ENCODE measurements at regions not wholly inside any gene's neighbourhood (a gene's known extent, or its start where the extent isn't known, plus 50 kb on each side); places are given as distances from the start of the nearest gene placed in this dataset.

DNA sequence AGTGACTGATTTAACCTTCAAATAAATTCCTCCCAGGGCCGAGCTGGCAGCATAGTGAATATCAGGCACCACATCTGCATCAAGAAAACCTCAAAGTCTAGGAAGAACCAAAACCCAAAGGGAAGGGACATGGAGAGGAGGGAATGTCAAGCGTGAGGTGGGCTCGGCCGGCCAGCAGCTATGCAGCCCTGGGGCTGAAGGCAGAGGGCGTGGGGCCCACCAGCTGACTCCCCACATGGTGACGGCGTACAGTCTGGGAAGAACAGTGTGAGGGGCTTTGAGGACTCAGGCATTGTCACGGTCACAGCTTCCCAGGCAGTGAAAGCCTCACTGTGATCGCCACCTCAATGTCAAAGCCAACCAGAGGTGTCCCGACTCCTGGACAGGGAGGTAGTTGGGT, 412.5 kb downstream of the SHANK2 start:
- Histone ChIP-seq H2AFZ (ENCODE audit: low read length) (no peak overlapping the region), H3K9me3 (ENCODE audit: control insufficient read depth, low read depth, low read length) (no peaks in the 10 kb centered on the region), H3K27ac (ENCODE audit: insufficient read length, low read depth, low read length) (no peak overlapping the region), H2BK5ac (ENCODE audit: insufficient read length, low read length) (no peak overlapping the region), H3K14ac (ENCODE audit: insufficient read depth, low read length) (no peak overlapping the region; the same call in 1 of the 2 replicates), H3K4ac (ENCODE audit: low read depth, low read length) (no peak overlapping the region), H3K18ac (ENCODE audit: insufficient read length, low read depth, low read length) (no peak overlapping the region), H3K9ac (ENCODE audit: extremely low read depth, insufficient read length, low read length) (no peak overlapping the region), H4K8ac (replicated peaks; ENCODE audit: insufficient read length, low read depth, low read length) (no peak overlapping the region), H3K79me2 (ENCODE audit: insufficient read depth, low read length) (no peaks in the 10 kb centered on the region), H2BK12ac (ENCODE audit: insufficient read length, low read depth, low read length) (no peak overlapping the region), H4K20me1 (ENCODE audit: control insufficient read depth, insufficient read depth, insufficient read length) (no peaks in the 10 kb centered on the region), H3K56ac (ENCODE audit: insufficient read length, low read depth, low read length) (no peak overlapping the region), H3K23me2 (ENCODE audit: insufficient read length, low read depth, low read length, poor library complexity, severe bottlenecking) (no peaks in the 10 kb centered on the region), H2BK15ac (ENCODE audit: low read depth, low read length) (no peak overlapping the region), H3K27me3 (ENCODE audit: insufficient read depth, low read length) (no peaks in the 10 kb centered on the region), H3T11ph (ENCODE audit: low read length) (no peak overlapping the region), H2BK20ac (ENCODE audit: low read depth, low read length, poor library complexity, severe bottlenecking) (no peak overlapping the region), H3K23ac (ENCODE audit: insufficient read length, low read depth, low read length) (no peak overlapping the region), H4K5ac (ENCODE audit: insufficient read length, low read depth, low read length) (no peak overlapping the region), H3K4me2 (ENCODE audit: insufficient read depth, insufficient read length, low read length) (no peak overlapping the region), H3K4me1 (ENCODE audit: insufficient read depth, low read length) (no peaks in the 10 kb centered on the region; the same call in 1 of the 2 replicates), H2BK120ac (ENCODE audit: low read depth, low read length, poor library complexity, severe bottlenecking) (no peak overlapping the region), H3K79me1 (ENCODE audit: insufficient read depth, low read depth, low read length, poor library complexity, severe bottlenecking) (no peaks in the 10 kb centered on the region), H2AK5ac (ENCODE audit: insufficient read length, low read length) (no peak overlapping the region), H4K91ac (ENCODE audit: insufficient read length, low read depth, low read length) (no peak overlapping the region)
- peaks cover 0 to 5% of the 10 kb centered on the region in 2 experiments; a peak in 2 of 5 replicates for H3K9me3 Mint-ChIP-seq
- H3K36me3 Mint-ChIP-seq (ENCODE audit: insufficient read depth in 1 of 3, low read depth in 3 of 3), result peaks cover 0 to 9% (median 8%) of the 10 kb centered on the region in 3 experiments; a peak in 4 of 7 replicates
- no CpG with 5 or more reads among the region's 10 CpGs for WGBS (ENCODE audit: extremely low coverage, insufficient read length, low lambda C conversion rate)
- H3K4me1 Mint-ChIP-seq, result peaks cover 23 to 34% of the 10 kb centered on the region in 2 experiments
- H3K27me3 Mint-ChIP-seq (ENCODE audit: low read depth), result no peaks in the 10 kb centered on the region; the same call in 1 of the 2 replicates
- H3K27ac Mint-ChIP-seq, result no peak overlapping the region
- H3K4me3 Mint-ChIP-seq, result no peak overlapping the region
- no peak for DNase-seq
- no peak for TF ChIP-seq CTCF (conservative IDR thresholded peaks at IDR 0.05)
